HG03439 (cell line): ENCODE measurements at regions not wholly inside any gene's neighbourhood (a gene's known extent, or its start where the extent isn't known, plus 50 kb on each side); places are given as distances from the start of the nearest gene placed in this dataset.

ENCODE experiments used
- ATAC-seq: cut with Tn5 transposase; IDR thresholded peaks from one replicate; pipeline ENCODE4 v1.9.1; 2021; ENCODE audit warnings: mild to moderate bottlenecking, moderate library complexity; ENCODE audit not compliant: unreplicated experiment

GRCh38 chr18:22667156-22667555 is 249.4 kb upstream of the CTAGE1 start:
- no peak for ATAC-seq

- peak; percentile 64 for ATAC-seq
Observed at GRCh38 chr18:22667616-22668422, 250.1 kb upstream of the CTAGE1 start.

GRCh38 chr18:22668496-22668895 is 250.8 kb upstream of the CTAGE1 start:
- no peak for ATAC-seq

- no peak for ATAC-seq
Observed at GRCh38 chr18:22670914-22671313, 253.2 kb upstream of the CTAGE1 start.

- ATAC-seq = no peak
Observed at GRCh38 chr18:22673182-22673862, 255.6 kb upstream of the CTAGE1 start.

GRCh38 chr18:22674272-22674671 is 256.6 kb upstream of the CTAGE1 start:
- no peak for ATAC-seq

- ATAC-seq = no peak
Observed at GRCh38 chr18:22675006-22675405, 257.3 kb upstream of the CTAGE1 start.

GRCh38 chr18:22676423-22676822 is 256.7 kb upstream of the RBBP8 start:
- ATAC-seq = no peak

GRCh38 chr18:22678486-22678885 is 254.6 kb upstream of the RBBP8 start:
- no peak for ATAC-seq

- ATAC-seq = no peak
Observed at GRCh38 chr18:22680944-22681343, 252.2 kb upstream of the RBBP8 start.

- no peak for ATAC-seq
Observed at GRCh38 chr18:22681908-22682307, 251.2 kb upstream of the RBBP8 start.

- no peak for ATAC-seq
Observed at GRCh38 chr18:22682720-22683119, 250.4 kb upstream of the RBBP8 start.

- ATAC-seq = no peak
Observed at GRCh38 chr18:22683196-22683676, 249.9 kb upstream of the RBBP8 start.

- ATAC-seq = no peak
Observed at GRCh38 chr18:22683786-22684185, 249.3 kb upstream of the RBBP8 start.

GRCh38 chr18:22684268-22684667 is 248.9 kb upstream of the RBBP8 start:
- ATAC-seq = no peak

- no peak for ATAC-seq
Observed at GRCh38 chr18:22685788-22686187, 247.3 kb upstream of the RBBP8 start.

- no peak for ATAC-seq
Observed at GRCh38 chr18:22687892-22688680, 245.0 kb upstream of the RBBP8 start.

- ATAC-seq = no peak
Observed at GRCh38 chr18:22688877-22689496, 244.1 kb upstream of the RBBP8 start.

GRCh38 chr18:22689712-22690111 is 243.4 kb upstream of the RBBP8 start:
- no peak for ATAC-seq

- ATAC-seq = no peak
Observed at GRCh38 chr18:22690556-22690955, 242.6 kb upstream of the RBBP8 start.
